ENCODE measurements at regions not wholly inside any gene's neighbourhood (a gene's known extent, or its start where the extent isn't known, plus 50 kb on each side); places are given as distances from the start of the nearest gene placed in this dataset.

GRCh38 chr2:139737659-139738058, 957.5 kb upstream of the NXPH2 start:
- H3K36me3 ChIP-seq = no peaks in the 10 kb centered on the region
- TF ChIP-seq CTCF (IDR thresholded peaks at IDR 0.05) = no peak
- H3K4me3 ChIP-seq = no peak overlapping the region
- ATAC-seq (no peak), DNase-seq (no peak)
- no peaks in the 10 kb centered on the region for H3K4me1 ChIP-seq
- H3K27ac ChIP-seq = no peak overlapping the region
- intact Hi-C loops (cut with DNase I) = no loop called here
- peaks cover 0 to 2% of the 10 kb centered on the region in 2 donors for H3K9me3 ChIP-seq
- no peaks in the 10 kb centered on the region for H3K27me3 ChIP-seq

GRCh38 chr2:139730197-139730596, 950.0 kb upstream of the NXPH2 start:
- no peak for TF ChIP-seq CTCF (IDR thresholded peaks at IDR 0.05)
- Histone ChIP-seq H3K4me1 (no peaks in the 10 kb centered on the region), H3K27ac (no peak overlapping the region), H3K27me3 (no peaks in the 10 kb centered on the region), H3K36me3 (no peaks in the 10 kb centered on the region), H3K9me3 (peaks cover 0 to 2% of the 10 kb centered on the region in 2 donors), H3K4me3 (no peak overlapping the region)
- intact Hi-C loops (cut with DNase I) = no loop called here
- no peak for DNase-seq
- ATAC-seq = no peak

GRCh38 chr2:139721411-139721995, 941.3 kb upstream of the NXPH2 start:
- Histone ChIP-seq H3K36me3 (no peaks in the 10 kb centered on the region), H3K27ac (no peak overlapping the region), H3K4me3 (no peak overlapping the region), H3K27me3 (no peaks in the 10 kb centered on the region), H3K9me3 (peaks cover 0 to 7% of the 10 kb centered on the region in 2 donors), H3K4me1 (no peaks in the 10 kb centered on the region)
- DNase-seq = no peak
- ATAC-seq = no peak
- TF ChIP-seq CTCF (IDR thresholded peaks at IDR 0.05) = no peak
- intact Hi-C loops (cut with DNase I) = no loop called here

- H3K36me3 ChIP-seq = no peaks in the 10 kb centered on the region
- H3K27me3 ChIP-seq = no peaks in the 10 kb centered on the region
- no peak overlapping the region for H3K27ac ChIP-seq
- intact Hi-C loops (cut with DNase I) = no loop called here
- H3K9me3 ChIP-seq = peaks cover 0 to 7% of the 10 kb centered on the region in 2 donors
- no peaks in the 10 kb centered on the region for H3K4me1 ChIP-seq
- H3K4me3 ChIP-seq = no peak overlapping the region
- no peak for DNase-seq
- TF ChIP-seq CTCF (IDR thresholded peaks at IDR 0.05) = no peak
- no peak for ATAC-seq
These were observed 939.9 kb upstream of the NXPH2 start for GRCh38 chr2:139720056-139720455.

- Histone ChIP-seq H3K36me3 (no peaks in the 10 kb centered on the region), H3K4me1 (no peaks in the 10 kb centered on the region), H3K4me3 (no peak overlapping the region), H3K27ac (no peak overlapping the region), H3K27me3 (no peaks in the 10 kb centered on the region), H3K9me3 (peaks cover 0 to 2% of the 10 kb centered on the region in 2 donors)
- no peak for DNase-seq
- ATAC-seq = no peak
- intact Hi-C loops (cut with DNase I) = no loop called here
- TF ChIP-seq CTCF (IDR thresholded peaks at IDR 0.05) = no peak
These were observed 924.4 kb upstream of the NXPH2 start for GRCh38 chr2:139704606-139705005.
